HepG2 (cell line): ENCODE measurements at regions not wholly inside any gene's neighbourhood (a gene's known extent, or its start where the extent isn't known, plus 50 kb on each side); places are given as distances from the start of the nearest gene placed in this dataset.

ENCODE experiments used
- ATAC-seq: fragments of 200-7000 bp; cut with Tn5 transposase; 3 replicates; pipeline ENCODE4 v1.9.1; 2020; ENCODE audit warnings: mild to moderate bottlenecking, moderate library complexity
- BruUV-seq: library from RNA; stranded (reverse); fragments of 400-500 nt; replicated peaks from 2 replicates; lab custom pipeline; 2021; lab: Mats Ljungman, UMichigan
- CTCF ChIA-PET: fragments of 300-600 bp; formaldehyde crosslinking; extraction: SDS; loops from one replicate; lab custom pipeline; 2021; ENCODE audit warnings: low total read pairs, inconsistent platforms, low intra/inter-chr PET ratio; lab: Yijun Ruan, JAX
- POLR2A ChIA-PET: fragments of 350-600 bp; sonication (Branson Sonifier 250); formaldehyde crosslinking; loops from one replicate; lab custom pipeline; 2020; ENCODE audit warnings: antibody characterized with exemption, inconsistent platforms; lab: Yijun Ruan, JAX
- DNase-seq: peaks from one replicate; pipeline ENCODE4 v3.0.0-alpha.2; 2015; ENCODE audit warnings: low spot score
- FAIRE-seq: peaks from 3 replicates; lab custom pipeline; 2011; peaks lifted over from hg19 to GRCh38; lab: Jason Lieb, UNC
- H2AFZ ChIP-seq: one replicate; pipeline ENCODE4 v1.6.1; 2011; ENCODE audit warnings: low read length, inconsistent platforms
- H3K27ac ChIP-seq: fragments of 300-600 bp; 3 replicates; pipeline ENCODE4 v1.8.0; 2011; ENCODE audit warnings: mixed run types, mild to moderate bottlenecking, mixed read lengths, low read length, inconsistent platforms; ENCODE audit not compliant: insufficient read depth; ENCODE audit errors: extremely low read length
- H3K27me3 ChIP-seq, 2 experiments: fragments of 200-600 bp in 1 of 2; 2 replicates in 1 of 2; 3 replicates in 1 of 2; pipeline versions ENCODE4 v1.6.0 to v1.8.0; 2011; ENCODE audit warnings: low read length in 2 of 2, mild to moderate bottlenecking in 2 of 2, moderate library complexity in 2 of 2, inconsistent platforms in 1 of 2; ENCODE audit not compliant: insufficient read depth in 2 of 2, control insufficient read depth in 1 of 2
- H3K36me3 ChIP-seq, 2 experiments: fragments of 200-600 bp in 1 of 2; replicated peaks in 1 of 2; 2 replicates in 1 of 2; 3 replicates in 1 of 2; pipeline versions ENCODE4 v1.5.1 to v1.8.0; 2011; ENCODE audit warnings: low read length in 2 of 2, inconsistent platforms in 1 of 2; ENCODE audit not compliant: insufficient read depth in 2 of 2, control insufficient read depth in 1 of 2
- H3K4me1 ChIP-seq: 2 replicates; pipeline ENCODE4 v1.5.1; 2012; ENCODE audit warnings: low read length, inconsistent platforms; ENCODE audit not compliant: insufficient read depth
- H3K4me2 ChIP-seq: 2 replicates; pipeline ENCODE4 v1.6.0; 2011; ENCODE audit warnings: low read depth, low read length, inconsistent platforms
- H3K4me3 ChIP-seq, 3 experiments: fragments of 200-600 bp in 1 of 3; sonication (generic), shearing (Covaris generic) in 1 of 3; replicated peaks in 1 of 3; 2 replicates each; pipeline ENCODE4 v1.5.1; 2011 to 2016; ENCODE audit warnings: low read length in 3 of 3, inconsistent platforms in 2 of 3, low read depth in 2 of 3, mild to moderate bottlenecking in 2 of 3, control low read depth in 1 of 3, mixed read lengths in 1 of 3; ENCODE audit not compliant: insufficient read depth in 1 of 3
- H3K79me2 ChIP-seq: one replicate; pipeline ENCODE4 v1.6.1; 2011; ENCODE audit warnings: low read length, inconsistent platforms; ENCODE audit not compliant: insufficient read depth
- H3K9ac ChIP-seq: 2 replicates; pipeline ENCODE4 v1.6.0; 2011; ENCODE audit warnings: mild to moderate bottlenecking, low read depth, low read length, inconsistent platforms; ENCODE audit not compliant: insufficient read depth
- H3K9me3 ChIP-seq: 2 replicates; pipeline ENCODE4 v1.5.1; 2012; ENCODE audit warnings: mild to moderate bottlenecking, low read length
- H4K20me1 ChIP-seq: 2 replicates; pipeline ENCODE4 v1.6.0; 2011; ENCODE audit warnings: inconsistent platforms, mild to moderate bottlenecking, low read length, moderate library complexity; ENCODE audit not compliant: insufficient read depth
- CC2D1A ChIP-seq: sonication (generic); formaldehyde crosslinking; IDR thresholded peaks from 2 replicates; pipeline ENCODE4 v1.8.1; 2023; ENCODE audit warnings: mild to moderate bottlenecking, missing genetic modification reagents
- CENPBD1 ChIP-seq: sonication (generic); formaldehyde crosslinking; IDR thresholded peaks from 2 replicates; pipeline ENCODE4 v1.8.0; 2022; ENCODE audit warnings: missing genetic modification reagents, low read depth, mild to moderate bottlenecking, borderline replicate concordance
- EEA1 ChIP-seq: sonication (generic); formaldehyde crosslinking; IDR thresholded peaks from 2 replicates; pipeline ENCODE4 v1.5.1; 2020; ENCODE audit warnings: mild to moderate bottlenecking, missing genetic modification reagents, borderline replicate concordance
- FOXC1 ChIP-seq: sonication (generic); formaldehyde crosslinking; IDR thresholded peaks from 2 replicates; pipeline ENCODE4 v1.8.0; 2022; ENCODE audit warnings: mild to moderate bottlenecking, missing genetic modification reagents, borderline replicate concordance
- NFKB2 ChIP-seq: sonication (generic); formaldehyde crosslinking; IDR thresholded peaks from 2 replicates; pipeline ENCODE4 v1.4.0; 2020; ENCODE audit warnings: missing genetic modification reagents, borderline replicate concordance
- PHF21A ChIP-seq: sonication (generic); formaldehyde crosslinking; IDR thresholded peaks from 2 replicates; pipeline ENCODE4 v1.5.0; 2020; ENCODE audit warnings: mild to moderate bottlenecking, missing genetic modification reagents
- POGZ ChIP-seq: sonication (generic); formaldehyde crosslinking; IDR thresholded peaks from 2 replicates; pipeline ENCODE4 v1.4.0; 2020; ENCODE audit warnings: mild to moderate bottlenecking, missing genetic modification reagents
- SIN3B ChIP-seq: fragments of 150-350 bp; IDR thresholded peaks from 2 replicates; pipeline ENCODE4 v1.6.1; 2014; ENCODE audit warnings: low read length
- SNRNP70 ChIP-seq: fragments of 200-400 bp; formaldehyde crosslinking; IDR thresholded peaks from 2 replicates; pipeline ENCODE4 v1.6.1; 2017; ENCODE audit warnings: mild to moderate bottlenecking, low read depth, low read length, moderate library complexity
- SRF ChIP-seq: IDR thresholded peaks from 2 replicates; pipeline ENCODE4 v1.6.1; 2011; ENCODE audit warnings: mild to moderate bottlenecking, low read depth, low read length, moderate library complexity
- THRA ChIP-seq: sonication (generic); formaldehyde crosslinking; IDR thresholded peaks from 2 replicates; pipeline ENCODE4 v1.4.0; 2020; ENCODE audit warnings: missing genetic modification reagents, borderline replicate concordance
- U2AF1 ChIP-seq: fragments of 200-400 bp; formaldehyde crosslinking; optimal IDR thresholded peaks from 2 replicates; pipeline ENCODE3; 2017; ENCODE audit warnings: mild to moderate bottlenecking, low read depth, low read length
- ZNF367 ChIP-seq: sonication (generic); formaldehyde crosslinking; IDR thresholded peaks from 2 replicates; pipeline ENCODE4 v1.4.0; 2020; ENCODE audit warnings: missing genetic modification reagents, borderline replicate concordance
- ZNF512 ChIP-seq: sonication (generic); formaldehyde crosslinking; IDR thresholded peaks from 2 replicates; pipeline ENCODE4 v1.4.0; 2020; ENCODE audit warnings: mild to moderate bottlenecking, missing genetic modification reagents
- ZNF558 ChIP-seq: sonication (generic); formaldehyde crosslinking; IDR thresholded peaks from 2 replicates; pipeline ENCODE4 v1.9.0; 2022; ENCODE audit warnings: mild to moderate bottlenecking, missing genetic modification reagents, borderline replicate concordance
- ZNF75D ChIP-seq: sonication (generic); formaldehyde crosslinking; IDR thresholded peaks from 2 replicates; pipeline ENCODE4 v1.8.1; 2023; ENCODE audit warnings: missing genetic modification reagents, mild to moderate bottlenecking, borderline replicate concordance
- ZSCAN21 ChIP-seq: sonication (generic); formaldehyde crosslinking; IDR thresholded peaks from 2 replicates; pipeline ENCODE4 v1.8.0; 2022; ENCODE audit warnings: mild to moderate bottlenecking, missing genetic modification reagents, moderate library complexity, borderline replicate concordance
- WGBS: methylation state at CpG from one replicate; pipeline ENCODE4 v1.1.6; 2017; ENCODE audit warnings: low lambda C conversion rate; 5-methylcytosine and 5-hydroxymethylcytosine counted together
- in situ Hi-C: cut with HindIII; loops from 2 replicates; pipeline ENCODE4 v1.10.0; 2017; ENCODE audit warnings: low pct_unique_long_range_greater_than_20kb; ENCODE audit not compliant: extremely low pct_ligation_motif_present
- intact Hi-C: fragments of 100-400 bp; cut with micrococcal nuclease; formaldehyde crosslinking; loops from one replicate; pipeline ENCODE4 v1.10.0; 2022; ENCODE audit not compliant: unreplicated experiment

GRCh38 chr9:119487118-119487827 is 118.0 kb upstream of the BRINP1 start:
- Histone ChIP-seq H3K4me3 (no peak overlapping the region), H3K36me3 (no peaks in the 10 kb centered on the region), H3K9me3 (no peaks in the 10 kb centered on the region), H3K9ac (no peak overlapping the region), H2AFZ (no peak overlapping the region), H4K20me1 (no peaks in the 10 kb centered on the region), H3K27ac (no peak overlapping the region), H3K4me1 (no peaks in the 10 kb centered on the region), H3K4me2 (no peak overlapping the region), H3K79me2 (no peaks in the 10 kb centered on the region), H3K27me3 (no peaks in the 10 kb centered on the region)
- TF ChIP-seq POGZ (CRISPR knock-in tag) (no peak), SIN3B (no peak), ZNF558 (CRISPR knock-in tag) (no peak), SRF (no peak), ZNF512 (CRISPR knock-in tag) (no peak), ZNF75D (CRISPR knock-in tag) (no peak), NFKB2 (no peak), CC2D1A (no peak), SNRNP70 (no peak), ZSCAN21 (CRISPR knock-in tag) (no peak), EEA1 (CRISPR knock-in tag) (no peak), PHF21A (CRISPR knock-in tag) (no peak), ZNF367 (CRISPR knock-in tag) (no peak), FOXC1 (CRISPR knock-in tag) (no peak), U2AF1 (no peak), THRA (CRISPR knock-in tag) (no peak), CENPBD1 (CRISPR knock-in tag) (no peak)
- 17% methylated on average over 6 of the region's 6 CpGs for WGBS
- intact Hi-C loops: no loop called here
- CTCF ChIA-PET: no interaction called here
- BruUV-seq: no TSS peak
- in situ Hi-C loops: no loop called here
- FAIRE-seq (no peak), ATAC-seq (no peak), DNase-seq (no peak)
- POLR2A ChIA-PET: no interaction called here
